ENCODE measurements at regions not wholly inside any gene's neighbourhood (a gene's known extent, or its start where the extent isn't known, plus 50 kb on each side); places are given as distances from the start of the nearest gene placed in this dataset.
A peak's percentile ranks its signal among the peaks of the same experiment; 100 is the strongest.

GRCh38 chr10:42917821-42918220, 135.2 kb downstream of the BMS1 start:
- Histone ChIP-seq H3K79me2 (ENCODE audit: low read depth) (no peaks in the 10 kb centered on the region), H3K4me3 (no peak overlapping the region), H3K9me3 (ENCODE audit: low read depth) (peaks cover 4% of the 10 kb centered on the region), H2AFZ (replicated peaks) (no peak overlapping the region), H3F3A (ENCODE audit: low read depth) (no peaks in the 10 kb centered on the region), H3K27ac (no peak overlapping the region), H3K9ac (no peak overlapping the region), H3K4me1 (no peaks in the 10 kb centered on the region), H4K20me1 (ENCODE audit: low read depth) (no peaks in the 10 kb centered on the region), H3K27me3 (no peaks in the 10 kb centered on the region), H3K4me2 (no peak overlapping the region), H3K36me3 (no peaks in the 10 kb centered on the region)
- TF ChIP-seq CTCF (IDR thresholded peaks at IDR 0.05) (no peak), EZH2phosphoT487 (IDR thresholded peaks at IDR 0.05) (no peak), EZH2 (IDR thresholded peaks at IDR 0.05) (no peak)
- H3K4me3 Mint-ChIP-seq = no peak overlapping the region
- no peak for DNase-seq (ENCODE audit: low spot score)
- no peaks in the 10 kb centered on the region for H3K36me3 Mint-ChIP-seq
- H3K27me3 Mint-ChIP-seq (ENCODE audit: insufficient read depth, low read depth) = no peaks in the 10 kb centered on the region
- H3K27ac Mint-ChIP-seq = no peak overlapping the region
- H3K9me3 Mint-ChIP-seq = peaks cover 20% of the 10 kb centered on the region
- no peaks in the 10 kb centered on the region for H3K4me1 Mint-ChIP-seq

- Mint-ChIP-seq H3K4me1 (peaks cover 5% of the 10 kb centered on the region), H3K4me3 (no peak overlapping the region)
These were observed 139.4 kb downstream of the BMS1 start for GRCh38 chr10:42921951-42922350.

GRCh38 chr10:42924484-42924883, 141.9 kb downstream of the BMS1 start:
- H3K4me2 ChIP-seq = no peak overlapping the region

More at GRCh38 chr10:42921951-42922350, 139.4 kb downstream of the BMS1 start:
- H2AFZ ChIP-seq (replicated peaks) = no peak overlapping the region
- no peak for TF ChIP-seq EZH2phosphoT487 (IDR thresholded peaks at IDR 0.05)
- TF ChIP-seq EZH2 (IDR thresholded peaks at IDR 0.05) = no peak
- no peak for TF ChIP-seq CTCF (IDR thresholded peaks at IDR 0.05)
- no peak overlapping the region for H3K9ac ChIP-seq
- H3K4me1 ChIP-seq = peaks cover 18% of the 10 kb centered on the region
- no peaks in the 10 kb centered on the region for H3F3A ChIP-seq (ENCODE audit: low read depth)
- H3K9me3 ChIP-seq (ENCODE audit: low read depth) = peaks cover 4% of the 10 kb centered on the region
- no peaks in the 10 kb centered on the region for H3K79me2 ChIP-seq (ENCODE audit: low read depth)
- H3K27ac Mint-ChIP-seq = no peak overlapping the region
- H3K9me3 Mint-ChIP-seq = peaks cover 12% of the 10 kb centered on the region
- H3K36me3 Mint-ChIP-seq = no peaks in the 10 kb centered on the region
- H3K27me3 Mint-ChIP-seq (ENCODE audit: insufficient read depth, low read depth) = peaks cover 2% of the 10 kb centered on the region
- no peaks in the 10 kb centered on the region for H3K36me3 ChIP-seq
- H3K27ac ChIP-seq = no peak overlapping the region
- H3K4me2 ChIP-seq = no peak overlapping the region
- H3K27me3 ChIP-seq = no peaks in the 10 kb centered on the region
- no peaks in the 10 kb centered on the region for H4K20me1 ChIP-seq (ENCODE audit: low read depth)
- DNase-seq (ENCODE audit: low spot score) = no peak
- H3K4me3 ChIP-seq = no peak overlapping the region

More at GRCh38 chr10:42924484-42924883, 141.9 kb downstream of the BMS1 start:
- no peaks in the 10 kb centered on the region for H4K20me1 ChIP-seq (ENCODE audit: low read depth)
- DNase-seq (ENCODE audit: low spot score) = peak; percentile 31
- H3K27me3 ChIP-seq = no peaks in the 10 kb centered on the region
- H3K4me3 ChIP-seq = no peak overlapping the region
- no peak overlapping the region for H3K4me3 Mint-ChIP-seq
- H3K4me1 Mint-ChIP-seq = peaks cover 7% of the 10 kb centered on the region
- TF ChIP-seq CTCF (IDR thresholded peaks at IDR 0.05) (no peak), EZH2 (IDR thresholded peaks at IDR 0.05) (no peak), EZH2phosphoT487 (IDR thresholded peaks at IDR 0.05) (no peak)
- H3K27me3 Mint-ChIP-seq (ENCODE audit: insufficient read depth, low read depth) = peaks cover 2% of the 10 kb centered on the region
- no peaks in the 10 kb centered on the region for H3K9me3 ChIP-seq (ENCODE audit: low read depth)
- H3K4me1 ChIP-seq = peaks cover 22% of the 10 kb centered on the region
- no peak overlapping the region for H3K9ac ChIP-seq
- H3K36me3 Mint-ChIP-seq = no peaks in the 10 kb centered on the region
- H3F3A ChIP-seq (ENCODE audit: low read depth) = no peaks in the 10 kb centered on the region
- no peaks in the 10 kb centered on the region for H3K79me2 ChIP-seq (ENCODE audit: low read depth)
- no peak overlapping the region for H3K27ac Mint-ChIP-seq
- H3K36me3 ChIP-seq = no peaks in the 10 kb centered on the region
- no peak overlapping the region for H3K27ac ChIP-seq
- peaks cover 3% of the 10 kb centered on the region for H3K9me3 Mint-ChIP-seq
- no peak overlapping the region for H2AFZ ChIP-seq (replicated peaks)
